ENCODE measurements at regions not wholly inside any gene's neighbourhood (a gene's known extent, or its start where the extent isn't known, plus 50 kb on each side); places are given as distances from the start of the nearest gene placed in this dataset.

DNA sequence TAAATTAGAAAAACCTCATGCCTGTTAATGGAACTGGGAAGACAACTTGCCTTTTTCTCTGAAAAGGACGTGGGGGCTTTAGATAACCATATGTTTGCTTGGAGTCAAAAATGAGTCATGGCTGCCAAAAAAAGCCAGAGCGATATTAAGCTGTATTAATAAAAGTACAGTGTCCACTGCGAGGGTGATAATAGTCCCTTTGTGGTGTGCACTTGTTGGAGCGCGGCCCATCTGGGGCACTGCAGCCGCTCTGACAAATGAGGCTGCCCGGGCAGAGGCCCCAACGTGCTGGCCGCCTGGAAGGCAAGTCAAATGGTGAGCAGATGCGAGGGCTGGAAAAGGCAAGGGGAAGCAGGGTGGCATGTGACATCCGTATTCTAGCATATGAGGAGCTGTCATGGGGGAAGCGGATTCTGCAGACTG, 103.3 kb upstream of the NCK2 start:
- Histone ChIP-seq H3K4me3 (ENCODE audit: low read length) (no peak overlapping the region), H3K27ac (ENCODE audit: low read length) (peak overlapping the region; percentile 17), H3K36me3 (ENCODE audit: control insufficient read depth, insufficient read depth, low read length) (no peaks in the 10 kb centered on the region), H3K9me3 (replicated peaks; ENCODE audit: control insufficient read depth, low read depth, low read length) (no peaks in the 10 kb centered on the region), H3K4me1 (ENCODE audit: control insufficient read depth, insufficient read depth, low read length) (peaks cover 33% of the 10 kb centered on the region), H3K27me3 (ENCODE audit: control insufficient read depth, insufficient read depth, low read length) (no peaks in the 10 kb centered on the region)
- WGBS (ENCODE audit: insufficient coverage), result 39% methylated on average over 12 of the region's 12 CpGs
- DNase-seq, result peak; percentile 89

DNA sequence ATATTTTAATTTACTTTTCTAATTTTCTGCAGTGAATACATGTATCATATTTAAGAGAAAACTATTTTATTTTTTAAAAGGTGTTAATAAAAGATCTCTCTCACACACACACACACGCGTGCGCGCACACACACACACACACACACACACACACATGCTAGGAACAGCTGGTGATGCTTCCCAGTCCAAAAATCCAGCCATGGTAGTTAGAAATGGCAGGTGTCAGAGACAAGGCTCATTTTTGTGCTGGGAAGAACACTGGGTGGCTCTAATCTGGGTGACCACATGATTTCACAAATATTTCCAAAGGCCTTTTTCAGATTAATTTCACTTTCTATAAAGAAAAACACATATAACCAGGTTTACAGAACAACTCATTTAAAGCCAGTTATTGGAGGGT, 104.5 kb upstream of the NCK2 start:
- Histone ChIP-seq H3K4me1 (ENCODE audit: control insufficient read depth, insufficient read depth, low read length) (peaks cover 32% of the 10 kb centered on the region), H3K27ac (ENCODE audit: low read length) (peak overlapping the region; percentile 68), H3K4me3 (ENCODE audit: low read length) (no peak overlapping the region), H3K9me3 (replicated peaks; ENCODE audit: control insufficient read depth, low read depth, low read length) (no peaks in the 10 kb centered on the region), H3K27me3 (ENCODE audit: control insufficient read depth, insufficient read depth, low read length) (no peaks in the 10 kb centered on the region), H3K36me3 (ENCODE audit: control insufficient read depth, insufficient read depth, low read length) (no peaks in the 10 kb centered on the region)
- no CpG with 5 or more reads among the region's 4 CpGs for WGBS (ENCODE audit: insufficient coverage)
- DNase-seq, result peak; percentile 82

DNA sequence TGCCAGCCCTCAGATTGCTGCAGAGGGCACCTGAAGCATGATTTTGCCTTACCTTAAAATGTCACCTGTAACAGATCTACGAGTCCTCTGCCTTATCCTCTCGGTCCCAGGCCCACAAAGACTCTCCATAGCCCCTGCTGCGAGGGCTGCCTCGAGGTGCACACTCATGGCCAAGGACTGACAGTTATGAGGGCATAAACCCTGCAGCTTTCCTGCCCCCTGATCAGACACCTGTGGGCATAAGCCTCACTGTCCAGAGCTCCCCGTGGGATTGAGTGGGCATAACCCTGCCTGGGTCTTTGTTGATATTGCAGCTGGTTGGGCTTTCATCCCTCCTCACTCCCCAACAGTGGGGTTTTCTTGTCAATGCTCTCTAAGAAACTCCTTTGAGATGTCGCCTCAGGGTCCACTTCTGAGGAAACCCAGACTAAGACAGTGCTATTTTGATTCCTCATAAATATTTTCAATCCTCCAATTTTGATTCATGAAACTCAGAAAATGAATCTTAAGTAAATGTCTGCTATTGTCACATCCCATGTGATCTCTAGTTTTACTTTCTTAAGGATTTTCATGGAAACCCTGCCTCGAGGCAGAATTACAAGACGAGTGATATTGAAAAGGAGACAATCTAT, 108.5 kb upstream of the NCK2 start:
- 91% methylated on average over 4 of the region's 8 CpGs for WGBS (ENCODE audit: insufficient coverage)
- H3K4me3 ChIP-seq (ENCODE audit: low read length), result no peak overlapping the region
- H3K27me3 ChIP-seq (ENCODE audit: control insufficient read depth, insufficient read depth, low read length), result no peaks in the 10 kb centered on the region
- H3K27ac ChIP-seq (ENCODE audit: low read length), result no peak overlapping the region
- no peaks in the 10 kb centered on the region for H3K36me3 ChIP-seq (ENCODE audit: control insufficient read depth, insufficient read depth, low read length)
- DNase-seq, result no peak
- H3K9me3 ChIP-seq (replicated peaks; ENCODE audit: control insufficient read depth, low read depth, low read length), result no peaks in the 10 kb centered on the region
- no peaks in the 10 kb centered on the region for H3K4me1 ChIP-seq (ENCODE audit: control insufficient read depth, insufficient read depth, low read length)

DNA sequence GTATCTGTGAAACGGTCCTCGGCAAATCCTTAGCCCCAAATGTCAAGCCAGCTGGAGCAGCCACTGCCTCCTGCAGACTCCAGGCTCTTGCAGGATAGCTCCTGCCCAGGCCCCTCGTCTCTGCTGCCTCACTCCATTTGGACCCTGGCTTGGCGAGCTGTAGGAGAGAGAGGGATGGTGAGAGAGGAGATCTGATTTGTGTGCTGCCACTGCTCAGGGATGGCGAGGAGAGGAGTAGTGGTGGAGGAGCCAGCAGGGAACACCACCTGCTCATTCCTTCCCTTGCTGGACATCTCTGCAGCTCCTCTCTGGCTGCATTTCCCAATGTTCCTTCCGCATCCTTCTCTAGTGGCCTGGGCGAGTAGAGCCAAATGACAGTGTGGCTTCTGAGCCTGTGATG, 109.1 kb upstream of the NCK2 start:
- WGBS (ENCODE audit: insufficient coverage), result 52% methylated on average over 3 of the region's 7 CpGs
- Histone ChIP-seq H3K27me3 (ENCODE audit: control insufficient read depth, insufficient read depth, low read length) (no peaks in the 10 kb centered on the region), H3K36me3 (ENCODE audit: control insufficient read depth, insufficient read depth, low read length) (no peaks in the 10 kb centered on the region), H3K4me3 (ENCODE audit: low read length) (no peak overlapping the region), H3K4me1 (ENCODE audit: control insufficient read depth, insufficient read depth, low read length) (no peaks in the 10 kb centered on the region), H3K9me3 (replicated peaks; ENCODE audit: control insufficient read depth, low read depth, low read length) (no peaks in the 10 kb centered on the region), H3K27ac (ENCODE audit: low read length) (no peak overlapping the region)
- no peak for DNase-seq

DNA sequence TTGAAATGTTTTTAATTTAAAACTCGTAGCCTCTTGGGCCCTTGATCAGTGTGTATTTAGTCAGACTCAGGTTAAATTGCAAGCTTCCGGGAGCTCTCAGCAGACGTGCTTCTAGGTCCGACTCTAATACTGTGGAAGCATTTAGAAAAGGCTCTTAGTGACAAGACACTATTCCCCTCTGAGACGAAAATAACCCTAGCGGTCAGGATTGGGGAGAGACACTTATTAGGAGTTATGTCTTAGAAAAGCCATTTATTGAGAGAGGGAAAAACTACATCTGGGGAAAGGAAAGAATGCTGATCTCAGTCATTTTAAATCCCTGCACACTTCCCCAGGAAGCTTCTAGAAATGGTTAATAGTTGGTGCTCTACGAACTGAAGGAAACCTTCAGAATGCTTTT, 110.5 kb upstream of the NCK2 start:
- 38% methylated on average over 4 of the region's 7 CpGs for WGBS (ENCODE audit: insufficient coverage)
- no peaks in the 10 kb centered on the region for H3K4me1 ChIP-seq (ENCODE audit: control insufficient read depth, insufficient read depth, low read length)
- no peak overlapping the region for H3K27ac ChIP-seq (ENCODE audit: low read length)
- H3K36me3 ChIP-seq (ENCODE audit: control insufficient read depth, insufficient read depth, low read length), result no peaks in the 10 kb centered on the region
- H3K9me3 ChIP-seq (replicated peaks; ENCODE audit: control insufficient read depth, low read depth, low read length), result no peaks in the 10 kb centered on the region
- peak; percentile 25 for DNase-seq
- no peaks in the 10 kb centered on the region for H3K27me3 ChIP-seq (ENCODE audit: control insufficient read depth, insufficient read depth, low read length)
- no peak overlapping the region for H3K4me3 ChIP-seq (ENCODE audit: low read length)

DNA sequence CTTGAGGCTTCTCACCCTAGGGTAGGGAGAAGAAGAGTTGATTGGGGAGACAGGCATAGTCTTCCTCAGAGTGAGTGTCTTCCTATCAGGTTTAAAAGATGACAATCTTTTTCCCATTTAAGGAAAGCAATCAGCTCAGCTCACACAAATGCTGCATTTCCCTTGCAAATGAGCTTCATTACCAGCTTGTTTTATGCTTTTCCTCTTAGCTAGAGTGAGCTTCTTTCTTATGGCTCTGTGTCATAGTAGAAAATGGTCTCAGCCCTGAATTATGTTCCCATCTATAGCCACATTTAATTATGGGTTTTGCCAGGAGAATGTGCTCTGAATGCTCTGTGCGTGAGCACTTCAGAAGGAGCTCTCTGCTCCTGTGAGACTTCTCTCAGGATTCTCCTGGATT, 112.8 kb upstream of the NCK2 start:
- no peaks in the 10 kb centered on the region for H3K9me3 ChIP-seq (replicated peaks; ENCODE audit: control insufficient read depth, low read depth, low read length)
- peaks cover 1% of the 10 kb centered on the region for H3K4me1 ChIP-seq (ENCODE audit: control insufficient read depth, insufficient read depth, low read length)
- WGBS (ENCODE audit: insufficient coverage), result no CpG with 5 or more reads among the region's 1 CpG
- H3K27ac ChIP-seq (ENCODE audit: low read length), result no peak overlapping the region
- H3K4me3 ChIP-seq (ENCODE audit: low read length), result no peak overlapping the region
- no peak for DNase-seq
- H3K27me3 ChIP-seq (ENCODE audit: control insufficient read depth, insufficient read depth, low read length), result no peaks in the 10 kb centered on the region
- H3K36me3 ChIP-seq (ENCODE audit: control insufficient read depth, insufficient read depth, low read length), result no peaks in the 10 kb centered on the region

DNA sequence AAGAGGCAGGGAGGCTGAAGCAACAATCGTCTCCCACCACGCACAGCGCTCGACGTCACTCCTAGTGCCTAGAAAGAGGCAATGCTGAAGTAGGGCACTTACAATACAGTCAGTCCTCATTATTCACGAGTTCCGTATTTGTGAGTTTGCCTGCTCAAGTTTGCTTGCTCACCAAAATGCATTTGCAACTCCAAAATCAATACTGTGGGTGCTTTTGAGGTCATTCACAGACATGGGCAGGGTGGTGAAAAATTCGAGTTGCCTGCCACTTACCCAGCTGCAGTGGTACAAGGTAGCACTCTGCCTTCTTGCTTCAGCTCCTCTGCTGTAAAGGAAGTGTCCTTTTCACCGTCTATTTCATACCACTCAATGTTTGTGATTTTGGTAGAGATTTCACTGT, 113.7 kb upstream of the NCK2 start:
- 81% methylated on average over 4 of the region's 9 CpGs for WGBS (ENCODE audit: insufficient coverage)
- H3K36me3 ChIP-seq (ENCODE audit: control insufficient read depth, insufficient read depth, low read length), result no peaks in the 10 kb centered on the region
- H3K9me3 ChIP-seq (replicated peaks; ENCODE audit: control insufficient read depth, low read depth, low read length), result no peaks in the 10 kb centered on the region
- H3K27me3 ChIP-seq (ENCODE audit: control insufficient read depth, insufficient read depth, low read length), result no peaks in the 10 kb centered on the region
- no peak overlapping the region for H3K27ac ChIP-seq (ENCODE audit: low read length)
- H3K4me1 ChIP-seq (ENCODE audit: control insufficient read depth, insufficient read depth, low read length), result peaks cover 5% of the 10 kb centered on the region
- no peak overlapping the region for H3K4me3 ChIP-seq (ENCODE audit: low read length)
- no peak for DNase-seq

DNA sequence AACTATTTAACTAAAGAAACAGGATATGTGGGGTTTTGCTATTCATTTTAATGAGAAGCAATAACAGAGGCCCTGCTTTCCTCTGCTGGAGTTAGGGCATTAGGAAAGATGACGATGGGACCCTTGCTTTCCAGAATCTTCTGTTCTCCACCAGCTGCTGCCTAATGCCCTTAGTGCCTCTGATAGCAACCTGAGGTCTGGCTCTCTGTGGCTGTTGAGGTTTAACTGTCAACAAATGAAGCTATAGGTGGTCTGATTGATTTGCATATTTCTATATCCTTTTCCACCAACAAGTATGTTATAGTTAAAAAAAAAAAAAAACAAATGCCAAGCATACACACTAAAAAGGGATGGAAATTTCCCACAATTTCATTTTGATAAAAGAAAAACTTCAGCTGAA, 115.1 kb upstream of the NCK2 start:
- no peak overlapping the region for H3K27ac ChIP-seq (ENCODE audit: low read length)
- no peaks in the 10 kb centered on the region for H3K36me3 ChIP-seq (ENCODE audit: control insufficient read depth, insufficient read depth, low read length)
- H3K4me1 ChIP-seq (ENCODE audit: control insufficient read depth, insufficient read depth, low read length), result peaks cover 5% of the 10 kb centered on the region
- WGBS (ENCODE audit: insufficient coverage), result no CpG with 5 or more reads among the region's 1 CpG
- H3K27me3 ChIP-seq (ENCODE audit: control insufficient read depth, insufficient read depth, low read length), result no peaks in the 10 kb centered on the region
- no peak overlapping the region for H3K4me3 ChIP-seq (ENCODE audit: low read length)
- DNase-seq, result no peak
- no peaks in the 10 kb centered on the region for H3K9me3 ChIP-seq (replicated peaks; ENCODE audit: control insufficient read depth, low read depth, low read length)

DNA sequence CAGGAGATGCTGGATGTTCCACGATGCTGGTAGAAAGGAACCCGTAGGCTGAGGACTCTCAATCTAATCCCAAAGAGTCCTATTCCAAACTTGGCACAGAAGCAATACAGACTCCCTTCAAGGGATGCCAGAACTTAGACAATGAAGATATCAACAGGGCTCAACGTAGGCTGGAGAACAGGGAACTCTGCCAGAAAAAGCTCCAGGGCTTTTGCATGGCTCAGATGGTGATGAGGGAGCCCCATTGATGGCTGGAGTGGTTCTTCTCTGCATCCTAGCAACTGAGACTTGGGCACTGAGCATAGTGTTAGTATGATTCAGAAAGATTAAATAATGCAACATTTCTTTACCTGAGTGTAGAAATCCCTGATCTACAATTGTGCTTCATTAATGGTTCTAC, 117.2 kb upstream of the NCK2 start:
- Histone ChIP-seq H3K4me3 (ENCODE audit: low read length) (no peak overlapping the region), H3K27me3 (ENCODE audit: control insufficient read depth, insufficient read depth, low read length) (no peaks in the 10 kb centered on the region), H3K36me3 (ENCODE audit: control insufficient read depth, insufficient read depth, low read length) (no peaks in the 10 kb centered on the region), H3K4me1 (ENCODE audit: control insufficient read depth, insufficient read depth, low read length) (peaks cover 5% of the 10 kb centered on the region), H3K9me3 (replicated peaks; ENCODE audit: control insufficient read depth, low read depth, low read length) (no peaks in the 10 kb centered on the region), H3K27ac (ENCODE audit: low read length) (no peak overlapping the region)
- no CpG with 5 or more reads among the region's 3 CpGs for WGBS (ENCODE audit: insufficient coverage)
- DNase-seq, result peak; percentile 17

DNA sequence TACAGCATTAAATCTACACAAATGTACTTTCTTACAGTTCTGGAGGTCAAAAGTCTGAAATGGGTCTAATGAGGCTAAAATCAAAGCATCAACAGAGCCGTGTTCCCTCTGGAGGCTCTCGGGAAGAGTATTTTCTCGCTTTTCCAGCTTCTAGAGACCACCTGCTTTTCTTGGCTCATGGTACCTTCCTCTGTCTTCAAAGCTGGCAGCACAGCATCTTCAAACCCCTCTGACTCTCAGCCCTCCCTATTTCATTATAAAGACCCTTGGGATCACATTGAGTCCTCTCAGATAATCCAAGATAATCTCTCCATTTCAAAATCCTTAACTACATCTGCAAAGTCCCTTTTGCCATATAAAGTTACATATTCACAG, 117.8 kb upstream of the NCK2 start:
- WGBS (ENCODE audit: insufficient coverage), result 0% methylated on average over 1 of the region's 3 CpGs

More for the DNA sequence above, 117.8 kb upstream of the NCK2 start:
- no peaks in the 10 kb centered on the region for H3K27me3 ChIP-seq (ENCODE audit: control insufficient read depth, insufficient read depth, low read length)
- no peaks in the 10 kb centered on the region for H3K9me3 ChIP-seq (replicated peaks; ENCODE audit: control insufficient read depth, low read depth, low read length)
- no peak overlapping the region for H3K4me3 ChIP-seq (ENCODE audit: low read length)
- DNase-seq, result no peak
- H3K4me1 ChIP-seq (ENCODE audit: control insufficient read depth, insufficient read depth, low read length), result peaks cover 5% of the 10 kb centered on the region
- H3K36me3 ChIP-seq (ENCODE audit: control insufficient read depth, insufficient read depth, low read length), result no peaks in the 10 kb centered on the region
- H3K27ac ChIP-seq (ENCODE audit: low read length), result no peak overlapping the region

Data from muscle of leg (tissue), 3 donors.